Dedifferentiated amniotic fluid mesenchymal stem cell (primary cell): ENCODE measurements at regions not wholly inside any gene's neighbourhood (a gene's known extent, or its start where the extent isn't known, plus 50 kb on each side); places are given as distances from the start of the nearest gene placed in this dataset.
A peak's percentile ranks its signal among the peaks of the same experiment; 100 is the strongest.

ENCODE experiments used
- DNase-seq: peaks from one replicate; pipeline ENCODE4 v3.0.0-alpha.2; 2016; ENCODE audit errors: extremely low spot score

DNA sequence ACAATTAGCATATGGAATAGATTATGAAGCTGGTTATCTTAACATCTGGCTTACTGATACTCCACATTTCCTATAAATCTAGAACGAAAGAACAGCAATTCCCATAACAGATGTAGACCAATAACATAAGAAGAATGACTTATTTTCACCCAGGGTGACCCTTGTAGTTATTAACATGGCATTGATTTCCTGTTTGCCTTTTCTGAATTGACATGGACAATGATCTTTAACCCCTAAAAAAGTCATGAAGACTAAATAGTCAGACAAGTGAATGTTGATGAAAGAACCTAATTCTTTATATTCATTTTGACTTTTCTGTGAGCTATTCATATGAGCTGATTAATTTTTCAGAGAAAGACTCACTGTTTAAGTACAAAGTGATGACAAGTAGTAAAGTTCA is 175.3 kb upstream of the CD180 start:
- no peak for DNase-seq

DNA sequence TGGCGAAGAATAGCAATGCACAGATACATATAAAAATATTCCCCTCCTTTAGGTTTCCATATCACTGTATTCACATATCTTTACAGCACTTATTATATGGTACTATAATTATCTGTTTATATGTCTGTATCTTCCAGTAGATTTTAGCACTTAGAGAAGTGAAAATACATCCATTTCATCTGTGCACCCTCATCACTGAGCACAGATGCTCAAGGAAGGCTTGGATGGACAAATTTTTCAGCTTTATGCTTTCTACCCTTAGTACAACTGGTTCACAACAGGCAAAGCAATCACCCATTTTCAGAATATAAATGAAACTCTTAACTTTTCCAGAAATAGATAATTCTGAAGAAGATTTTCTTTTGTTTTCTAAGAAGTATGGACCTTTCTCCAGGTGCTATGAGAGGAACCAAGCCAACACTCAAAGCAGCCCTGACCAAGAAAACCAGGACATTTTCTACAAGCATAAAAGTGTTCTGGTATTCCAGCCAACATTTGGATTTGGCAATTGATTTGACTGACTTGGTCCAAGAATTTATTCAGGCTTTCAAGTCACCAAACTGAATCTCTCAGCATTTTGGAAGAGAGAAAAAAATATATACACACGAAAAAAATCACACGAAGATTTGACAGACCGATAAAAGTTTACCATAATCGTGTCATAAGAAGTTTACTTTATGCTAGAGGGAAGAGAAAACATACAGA is 170.2 kb upstream of the CD180 start:
- DNase-seq, result no peak

DNA sequence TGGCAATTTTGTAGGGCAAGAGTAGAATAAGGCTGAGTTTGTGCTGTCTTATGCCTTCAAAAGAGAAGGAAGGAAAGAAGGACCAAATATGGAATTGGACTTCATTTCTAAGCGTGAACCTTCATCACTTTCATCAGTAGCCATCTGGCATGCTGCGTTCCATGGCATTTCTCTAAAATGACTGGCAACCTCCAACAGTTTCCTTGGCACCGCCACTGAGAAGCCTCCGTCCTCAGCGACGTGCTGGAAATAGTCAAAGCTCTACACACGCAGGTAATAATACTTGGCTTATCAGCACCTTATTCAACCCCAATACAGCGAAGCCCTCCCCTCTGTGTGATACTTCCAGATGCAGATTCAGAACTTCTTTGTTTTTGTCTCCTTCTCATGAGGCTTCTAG is 169.7 kb upstream of the CD180 start:
- no peak for DNase-seq

DNA sequence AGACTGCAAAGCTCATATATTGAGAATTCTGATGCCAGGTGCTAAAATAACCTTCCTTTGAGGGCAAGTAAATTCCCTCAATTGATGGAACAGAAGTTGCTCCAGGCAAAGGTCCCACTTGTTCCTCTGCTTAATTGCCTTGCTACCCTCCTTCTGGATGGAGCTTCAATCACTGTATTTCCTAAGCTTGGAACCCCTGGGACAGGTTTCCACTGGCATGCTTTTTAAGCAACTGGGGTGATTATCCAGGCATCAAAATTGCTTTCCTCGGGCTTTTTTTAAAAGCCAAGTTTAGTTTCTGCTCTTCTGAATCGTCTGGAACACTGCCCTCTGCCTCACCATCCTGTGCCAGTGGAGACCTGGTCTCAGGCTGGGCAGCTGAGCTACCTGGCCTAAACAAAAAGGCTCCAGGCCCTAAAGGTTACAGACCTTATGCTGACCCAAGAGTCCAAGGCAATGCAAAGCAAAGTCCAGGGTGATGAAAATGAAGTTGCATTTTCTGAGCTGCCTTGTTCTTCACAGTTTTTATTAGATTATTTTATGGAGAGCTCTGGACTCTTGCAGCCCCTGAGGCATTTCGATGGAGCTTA is 167.9 kb upstream of the CD180 start:
- DNase-seq, result no peak

DNA sequence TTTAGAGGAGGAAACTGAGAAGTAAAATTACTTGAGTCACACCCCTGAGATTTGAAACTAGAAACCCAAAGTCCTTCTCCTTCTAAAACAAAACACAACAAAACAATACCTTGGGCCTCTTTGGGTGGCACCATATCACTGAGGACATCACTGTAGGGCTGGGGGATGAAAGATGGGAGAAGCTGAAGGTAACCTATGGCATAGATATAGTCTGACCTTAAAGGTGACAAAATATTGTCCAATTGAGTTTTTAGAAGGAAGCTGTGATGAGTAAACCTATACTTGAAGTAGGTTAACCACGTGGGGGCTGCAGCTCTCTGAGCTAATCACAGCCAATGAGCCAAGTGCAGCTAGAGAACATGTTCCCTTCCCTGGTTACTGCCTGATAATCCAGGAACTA is 167.4 kb upstream of the CD180 start:
- DNase-seq, result no peak

DNA sequence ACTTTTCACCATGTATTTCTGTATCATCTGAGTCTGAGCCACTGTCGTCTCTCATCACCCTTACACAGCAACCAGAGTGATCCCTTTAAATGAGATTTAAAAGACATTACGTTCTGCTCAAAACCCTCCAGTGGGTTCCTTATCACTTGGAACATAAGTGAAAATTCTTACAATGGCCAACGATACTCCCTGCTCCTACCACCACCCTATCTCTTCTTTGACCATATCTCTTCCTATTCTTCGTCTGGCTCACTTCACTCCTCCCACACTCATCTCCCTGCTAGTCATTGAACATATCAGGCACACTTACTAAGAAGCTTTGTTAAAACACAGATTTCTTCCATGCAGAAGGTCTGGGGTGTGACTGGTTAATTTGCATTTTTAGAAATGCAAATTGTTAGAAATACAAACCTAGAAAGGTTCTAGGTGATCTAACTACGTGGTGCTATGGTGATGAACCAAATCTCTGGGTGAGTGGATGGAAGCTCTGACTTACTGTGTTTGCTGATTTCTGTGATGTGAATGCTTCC is 166.6 kb upstream of the CD180 start:
- no peak for DNase-seq

DNA sequence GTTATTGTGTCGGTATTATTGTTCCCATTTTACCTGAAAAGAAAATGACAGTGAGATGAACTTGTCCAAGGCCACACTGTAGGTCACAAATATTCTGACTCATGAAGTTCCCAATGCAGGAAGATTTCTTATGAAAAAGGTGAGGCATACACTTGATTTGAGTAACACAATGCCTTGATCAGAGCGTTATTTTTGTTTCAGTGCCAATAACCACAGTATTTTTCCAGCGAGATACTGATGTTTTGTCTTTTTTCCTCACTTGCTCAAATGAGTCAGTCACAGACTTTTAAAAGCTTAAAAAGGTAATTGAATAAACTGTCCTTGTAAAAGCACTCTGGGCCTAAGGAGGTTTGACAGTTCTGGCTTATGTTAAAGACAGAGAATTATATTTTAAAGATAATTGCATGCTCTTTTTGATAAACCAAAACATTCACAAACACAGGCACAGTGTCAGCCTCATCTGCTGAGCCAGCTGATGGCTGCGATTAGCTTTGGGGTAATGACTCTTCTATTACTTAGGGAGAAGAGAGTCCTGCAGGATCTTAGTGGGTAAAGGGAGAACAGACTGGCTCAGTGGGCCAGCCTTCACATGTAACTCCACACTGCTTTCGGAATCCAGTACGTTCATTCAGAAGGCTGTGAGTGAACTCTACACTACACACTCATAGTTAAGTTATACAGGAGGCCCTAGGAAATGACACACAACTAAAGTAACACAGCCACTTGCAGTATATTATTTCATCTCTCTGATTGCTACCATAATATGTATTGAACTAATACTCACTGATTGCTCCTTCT is 165.5 kb upstream of the CD180 start:
- DNase-seq, result no peak

DNA sequence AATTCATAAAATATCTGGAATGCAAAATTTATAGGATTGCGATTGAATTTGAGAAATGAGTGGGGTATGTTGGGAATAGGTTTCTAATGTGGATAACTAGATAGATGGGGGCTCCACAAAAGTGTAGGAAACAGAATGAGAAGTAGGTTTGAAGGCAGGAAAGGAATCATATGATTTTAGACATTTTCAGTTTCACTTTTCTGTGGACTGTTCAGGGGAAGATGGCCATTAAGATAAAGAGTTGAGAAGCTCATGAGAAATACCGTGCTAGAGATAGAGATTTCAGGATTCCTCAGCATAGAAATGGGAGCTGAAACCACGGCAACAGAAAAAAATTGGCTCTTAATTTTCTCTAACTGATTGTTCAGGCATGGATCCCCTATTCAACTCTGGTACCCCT is 163.4 kb upstream of the CD180 start:
- no peak for DNase-seq

DNA sequence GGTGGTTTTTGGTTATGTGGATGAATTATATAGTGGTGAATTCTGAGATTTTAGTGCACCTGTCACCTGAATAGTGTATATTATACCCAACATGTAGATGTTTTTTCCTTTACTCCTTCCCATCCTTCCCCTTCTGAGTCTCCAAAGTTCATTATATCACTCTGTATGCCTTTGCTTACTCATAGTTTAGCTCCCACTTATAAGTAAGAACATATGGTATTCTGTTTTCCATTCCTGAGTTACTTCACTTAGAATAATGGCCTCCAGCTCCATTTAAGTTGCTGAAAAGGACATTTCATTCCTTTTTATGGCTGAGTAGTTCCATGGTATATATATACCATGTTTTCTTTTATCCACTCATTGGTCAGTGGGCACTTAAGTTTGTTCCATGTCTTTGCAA is 161.6 kb upstream of the CD180 start:
- no peak for DNase-seq

DNA sequence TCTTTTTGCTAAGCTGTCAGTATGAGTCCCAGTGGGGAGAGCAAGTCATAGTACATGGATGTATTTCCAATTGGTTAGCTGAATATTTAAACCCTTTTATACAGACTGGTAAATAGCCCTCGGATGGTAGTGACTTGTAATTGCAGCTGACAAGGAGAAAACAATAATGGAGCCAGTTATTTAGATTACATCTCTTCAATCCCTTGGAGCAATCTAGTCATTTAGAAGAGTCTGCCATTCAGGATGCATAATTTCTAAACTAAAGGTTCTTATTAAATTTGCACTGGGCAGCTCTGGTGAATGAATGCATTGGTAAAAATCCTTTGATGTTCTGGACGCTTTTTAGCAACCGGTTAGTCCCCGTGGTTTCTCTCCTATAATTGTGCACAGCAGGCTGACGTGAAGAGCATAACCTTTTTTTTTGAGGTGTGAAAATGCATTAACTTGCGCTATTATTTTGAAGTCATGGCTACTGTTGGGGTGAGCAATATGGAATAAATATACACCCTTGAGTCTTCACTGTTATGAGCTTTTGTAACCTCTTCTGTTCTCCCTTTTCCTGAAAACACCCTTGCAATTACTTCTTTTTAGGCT is 158.6 kb upstream of the CD180 start:
- no peak for DNase-seq

DNA sequence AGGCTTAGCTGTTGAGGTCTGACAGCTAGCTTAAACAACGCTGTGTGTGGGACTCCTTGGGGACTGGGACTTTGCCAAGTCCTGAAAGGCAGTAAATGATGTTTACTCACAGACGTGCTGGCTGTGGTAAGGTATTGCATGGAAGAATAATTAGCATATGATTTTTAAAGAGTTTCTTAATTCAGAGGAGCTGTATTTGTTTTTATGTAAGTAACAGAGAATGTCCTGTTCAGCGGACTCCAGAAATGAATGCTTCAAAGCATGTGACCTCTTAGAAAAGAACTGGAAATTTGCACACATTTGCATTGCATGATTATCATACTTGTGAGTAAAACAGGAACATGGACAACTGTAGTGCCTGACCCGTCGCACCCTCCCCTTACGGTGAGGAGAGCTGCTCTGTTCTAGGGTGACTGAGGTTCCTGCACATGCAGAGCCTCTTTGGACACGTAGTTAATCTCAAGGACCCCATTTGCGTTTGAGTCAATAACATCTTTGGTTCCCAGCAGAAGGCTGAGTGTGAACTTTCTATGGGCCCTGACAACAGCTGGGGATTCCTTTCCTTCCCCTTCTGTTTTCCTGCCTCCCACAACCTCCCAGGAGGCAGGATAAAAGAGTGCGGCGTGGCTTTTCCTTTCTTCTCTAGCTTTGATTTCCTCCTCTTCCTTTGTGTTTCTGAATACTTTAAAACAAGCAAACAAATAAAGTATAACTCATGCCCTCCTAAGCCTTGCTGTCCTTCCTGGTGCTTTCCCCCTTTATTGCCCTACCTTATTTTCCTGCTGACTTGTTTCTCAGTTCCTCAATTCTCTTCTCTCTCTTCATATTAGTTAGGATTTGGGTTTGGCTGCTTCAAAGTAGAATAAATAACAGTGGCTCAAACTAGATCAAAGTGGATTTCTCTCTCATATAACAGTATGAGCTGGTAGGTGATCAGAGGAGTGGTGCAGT is 157.2 kb upstream of the CD180 start:
- DNase-seq, result no peak

DNA sequence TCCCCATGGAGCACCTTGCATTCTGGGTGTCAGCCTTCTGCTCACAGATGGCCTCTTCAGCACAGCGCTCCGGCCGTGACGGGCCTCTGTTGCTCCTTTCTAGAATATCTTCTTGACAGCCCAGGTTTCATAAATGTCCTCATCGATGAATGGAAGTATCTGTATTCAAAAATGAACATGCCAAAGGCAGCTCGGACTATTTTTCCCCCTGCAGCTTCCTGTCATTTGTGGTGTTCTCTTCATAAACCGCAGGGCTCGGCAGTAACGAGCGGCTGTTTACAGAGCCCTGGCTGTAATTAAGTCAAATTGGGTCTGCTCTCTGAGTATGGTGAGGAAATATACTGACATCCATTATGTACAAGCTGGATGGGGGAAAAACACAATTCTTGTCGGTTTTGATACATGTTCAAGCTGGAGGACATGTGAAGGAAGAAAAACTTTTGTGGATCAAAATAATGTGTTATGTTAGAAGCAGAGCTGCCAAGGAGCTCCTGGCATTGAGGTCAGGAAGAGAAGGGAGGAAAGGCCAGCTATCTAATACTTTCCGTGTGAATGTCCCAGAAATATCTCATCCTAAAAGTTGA is 154.1 kb upstream of the CD180 start:
- no peak for DNase-seq

DNA sequence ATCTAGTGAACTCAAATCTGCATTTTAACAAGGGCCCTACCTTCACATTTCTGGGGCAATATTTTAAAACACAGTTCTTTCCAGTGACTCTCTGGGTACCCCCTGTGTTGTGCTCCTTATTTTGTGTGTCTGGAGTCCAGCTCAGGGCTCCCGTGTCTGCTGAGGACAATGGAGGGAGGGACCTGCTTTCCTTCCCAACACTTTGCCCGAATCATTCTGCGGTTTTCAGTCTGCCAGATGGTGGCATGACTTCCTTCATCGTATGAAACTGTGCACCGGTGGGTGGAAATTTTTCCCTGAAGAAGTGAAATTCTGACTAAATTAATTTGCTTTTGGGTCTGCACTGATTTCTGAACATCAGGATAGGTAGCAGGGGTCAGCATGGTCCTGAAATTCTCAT is 153.6 kb upstream of the CD180 start:
- no peak for DNase-seq

DNA sequence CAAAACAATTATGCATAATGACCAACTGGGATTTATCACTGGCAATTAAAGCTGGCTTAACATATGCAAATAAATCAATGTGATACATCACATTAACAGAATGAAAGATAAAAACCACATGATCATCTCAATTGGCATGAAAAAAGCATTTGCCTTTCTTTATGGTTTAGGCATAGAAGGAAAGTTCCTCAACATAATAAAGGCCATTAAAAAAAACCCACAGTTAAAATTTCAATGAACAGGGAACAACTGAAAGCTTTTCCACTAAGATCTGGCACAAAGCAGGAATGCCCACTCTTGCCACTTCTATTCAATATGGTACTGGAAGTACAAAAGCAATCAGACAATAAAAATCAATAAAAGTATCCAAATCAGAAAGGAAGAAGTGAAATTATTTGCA is 151.2 kb upstream of the CD180 start:
- no peak for DNase-seq

DNA sequence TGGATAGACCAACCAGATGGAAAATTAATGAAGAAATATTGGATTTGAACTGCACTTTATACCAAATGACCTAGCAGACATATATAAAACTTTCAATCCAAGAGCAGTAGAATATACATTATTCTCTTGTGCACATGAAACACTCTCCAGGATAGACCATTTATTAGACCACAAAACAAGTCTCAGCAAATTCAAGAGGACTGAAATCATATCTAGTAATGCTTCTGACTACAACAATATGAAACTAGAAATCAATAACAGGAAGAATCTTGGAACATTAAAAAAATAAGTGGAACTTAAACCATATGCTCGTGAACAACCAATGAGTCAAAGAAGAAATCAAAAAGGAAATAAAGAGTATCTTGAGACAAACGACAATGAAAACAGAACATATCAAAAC is 150.0 kb upstream of the CD180 start:
- DNase-seq, result no peak

DNA sequence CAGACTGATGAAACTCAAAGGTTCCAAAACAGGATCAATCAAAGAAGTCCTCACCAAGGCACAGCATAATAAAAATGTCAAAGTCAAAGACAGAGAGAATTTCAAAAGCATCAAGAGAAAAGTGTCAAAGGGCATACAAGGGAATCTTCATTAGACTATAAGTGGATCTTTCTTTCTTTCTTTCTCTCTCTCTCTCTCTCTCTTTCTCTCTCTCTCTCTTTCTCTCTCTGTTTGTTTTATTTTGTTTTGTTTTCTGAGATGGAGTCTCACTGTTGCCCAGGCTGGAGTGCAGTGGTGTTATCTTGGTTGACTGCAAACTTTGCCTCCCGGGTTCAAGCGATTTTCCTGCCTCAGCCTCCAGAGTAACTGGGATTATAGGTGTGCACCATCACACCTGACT is 148.3 kb upstream of the CD180 start:
- no peak for DNase-seq

DNA sequence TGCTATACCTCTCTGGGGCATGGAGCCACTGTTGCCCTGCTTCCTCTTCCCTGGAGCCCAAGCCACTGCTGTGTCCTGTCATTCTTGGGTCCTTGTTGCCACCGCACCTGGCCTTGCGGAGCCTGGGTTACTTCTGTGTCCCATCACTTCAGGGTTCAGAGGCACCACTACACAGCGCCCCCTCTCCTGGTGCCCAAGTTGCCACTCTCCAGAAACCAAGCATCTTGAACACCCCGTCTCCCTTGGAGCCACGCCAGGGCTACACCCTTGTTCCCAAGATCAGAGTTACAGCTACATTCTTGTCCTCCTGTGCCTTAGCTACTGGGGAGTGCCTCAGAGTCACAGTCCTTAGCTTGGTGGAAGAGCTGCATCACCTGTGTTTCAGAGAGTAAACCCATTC is 147.2 kb upstream of the CD180 start:
- DNase-seq, result no peak

DNA sequence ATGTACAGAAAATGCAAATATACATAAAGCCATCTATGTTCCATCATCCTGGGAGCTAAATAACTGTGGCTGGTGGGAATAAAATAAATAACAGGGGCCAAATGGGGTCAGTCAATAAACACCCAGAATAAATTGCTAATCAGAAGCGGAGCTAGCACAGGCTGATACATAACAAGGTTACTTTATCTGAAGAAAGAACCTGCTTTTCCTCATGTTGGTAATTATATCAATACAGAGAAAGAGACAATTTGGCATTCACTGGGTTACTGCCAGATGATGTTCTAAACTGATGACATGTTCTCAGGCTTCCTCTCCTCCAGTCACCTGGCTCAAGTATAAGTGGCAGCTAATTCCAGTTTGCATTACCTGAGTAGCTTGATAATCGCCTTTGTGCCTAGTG is 144.9 kb upstream of the CD180 start:
- no peak for DNase-seq

DNA sequence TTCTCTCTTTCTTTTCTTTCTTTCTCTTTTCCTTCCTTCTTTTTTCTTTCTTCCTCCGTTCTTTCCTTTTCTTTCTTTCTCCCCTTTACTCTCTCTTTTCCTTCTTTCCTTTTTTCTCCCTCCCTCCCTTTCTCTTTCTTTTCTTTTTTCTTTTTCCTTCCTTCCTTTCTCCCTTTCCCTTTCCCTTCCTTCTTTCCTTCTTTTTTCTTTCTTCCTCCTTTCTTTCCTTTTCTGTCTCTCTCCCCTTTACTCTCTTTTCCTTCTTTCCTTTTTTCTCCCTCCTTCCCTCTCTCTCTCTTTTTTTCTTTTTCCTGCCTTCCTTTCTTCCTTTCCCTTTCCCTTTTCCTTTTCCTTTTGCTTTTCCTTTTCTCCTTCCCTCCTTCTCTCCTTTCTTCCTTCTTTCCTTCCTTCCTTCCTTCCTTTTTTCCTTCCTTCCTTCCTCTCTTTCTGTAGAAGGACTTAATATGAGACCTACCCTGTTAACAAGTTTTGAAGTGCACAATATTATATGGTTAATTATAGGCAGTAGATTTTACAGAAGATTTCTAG is 142.7 kb upstream of the CD180 start:
- DNase-seq, result no peak

DNA sequence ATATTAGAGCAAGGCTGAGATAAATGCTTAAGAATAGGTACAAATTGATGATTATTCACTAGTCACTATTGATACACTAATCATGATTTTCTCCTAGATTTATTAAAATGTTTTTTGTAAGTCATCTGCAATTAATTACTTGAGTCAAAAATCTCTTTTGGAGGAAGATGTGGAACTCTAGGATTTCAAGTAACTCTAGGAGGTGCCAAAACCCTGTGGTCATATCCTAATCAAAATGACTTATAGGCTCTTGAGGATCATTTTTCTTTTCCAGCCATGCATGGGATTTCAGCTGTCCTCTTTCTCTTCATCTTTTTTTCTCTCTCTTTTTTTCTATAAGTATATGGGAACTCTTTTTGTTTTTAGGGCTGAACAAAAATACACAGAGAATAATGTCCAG is 141.8 kb upstream of the CD180 start:
- peak; percentile 33 for DNase-seq

DNA sequence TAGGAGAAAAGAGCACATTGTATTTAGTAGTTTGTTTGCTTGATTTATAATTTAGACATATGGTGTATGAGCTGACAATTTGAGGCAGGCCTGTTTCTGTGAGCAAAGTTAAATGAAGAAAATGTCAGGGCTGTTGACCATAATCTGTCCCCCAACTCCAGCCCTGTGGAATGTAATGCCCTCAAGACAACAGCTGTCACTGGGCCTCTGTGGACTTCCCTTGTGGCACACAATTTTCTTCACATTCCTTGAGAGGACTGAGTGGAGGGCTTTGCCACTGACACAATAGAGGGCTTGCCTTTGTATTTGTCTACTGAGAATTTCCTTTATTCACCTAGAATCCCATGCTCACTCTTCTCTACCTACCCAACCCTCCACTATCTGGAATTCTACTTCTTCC is 141.2 kb upstream of the CD180 start:
- no peak for DNase-seq
